GM18868 (cell line): ENCODE measurements at regions not wholly inside any gene's neighbourhood (a gene's known extent, or its start where the extent isn't known, plus 50 kb on each side); places are given as distances from the start of the nearest gene placed in this dataset.
A peak's percentile ranks its signal among the peaks of the same experiment; 100 is the strongest.

Experiments used
- ATAC-seq: cut with Tn5 transposase; IDR thresholded peaks from one replicate; pipeline ENCODE4 v1.9.1; 2021; ENCODE audit warnings: mild to moderate bottlenecking, moderate library complexity; ENCODE audit not compliant: unreplicated experiment

- no peak for ATAC-seq
These were observed 139.2 kb upstream of the EOMES start for GRCh38 chr3:27861046-27862036.

- no peak for ATAC-seq
These were observed 143.6 kb upstream of the EOMES start for GRCh38 chr3:27865731-27866130.

- no peak for ATAC-seq
These were observed 147.0 kb upstream of the EOMES start for GRCh38 chr3:27869152-27869551.

GRCh38 chr3:27877061-27878013 is 155.2 kb upstream of the EOMES start:
- ATAC-seq, result no peak

- no peak for ATAC-seq
These were observed 155.9 kb upstream of the EOMES start for GRCh38 chr3:27878014-27878383.

- ATAC-seq, result peak; percentile 51
These were observed 159.1 kb upstream of the EOMES start for GRCh38 chr3:27880969-27881892.

GRCh38 chr3:27883266-27883665 is 161.1 kb upstream of the EOMES start:
- ATAC-seq, result no peak

- ATAC-seq, result no peak
These were observed 163.5 kb upstream of the EOMES start for GRCh38 chr3:27885641-27886040.

- ATAC-seq, result no peak
These were observed 166.4 kb upstream of the EOMES start for GRCh38 chr3:27888562-27888961.

- no peak for ATAC-seq
These were observed 167.6 kb upstream of the EOMES start for GRCh38 chr3:27889745-27890144.

GRCh38 chr3:27900316-27900715 is 178.2 kb upstream of the EOMES start:
- ATAC-seq, result no peak

GRCh38 chr3:27903446-27903845 is 181.3 kb upstream of the EOMES start:
- no peak for ATAC-seq

GRCh38 chr3:27905625-27906024 is 183.5 kb upstream of the EOMES start:
- ATAC-seq, result no peak

- ATAC-seq, result no peak
These were observed 185.0 kb upstream of the EOMES start for GRCh38 chr3:27907148-27907547.

GRCh38 chr3:27907929-27908328 is 185.8 kb upstream of the EOMES start:
- no peak for ATAC-seq

GRCh38 chr3:27910456-27910855 is 188.3 kb upstream of the EOMES start:
- no peak for ATAC-seq

- ATAC-seq, result no peak
These were observed 192.1 kb upstream of the EOMES start for GRCh38 chr3:27914199-27914598.

- ATAC-seq, result no peak
These were observed 201.4 kb upstream of the EOMES start for GRCh38 chr3:27923349-27924068.

GRCh38 chr3:27927882-27928281 is 205.8 kb upstream of the EOMES start:
- no peak for ATAC-seq

- no peak for ATAC-seq
These were observed 208.0 kb upstream of the EOMES start for GRCh38 chr3:27930052-27930602.
